GM19023 (cell line): ENCODE measurements at regions not wholly inside any gene's neighbourhood (a gene's known extent, or its start where the extent isn't known, plus 50 kb on each side); places are given as distances from the start of the nearest gene placed in this dataset.

Source experiments
- ATAC-seq: cut with Tn5 transposase; IDR thresholded peaks from one replicate; pipeline ENCODE4 v1.9.1; 2021; ENCODE audit warnings: mild to moderate bottlenecking, moderate library complexity; ENCODE audit not compliant: unreplicated experiment

DNA sequence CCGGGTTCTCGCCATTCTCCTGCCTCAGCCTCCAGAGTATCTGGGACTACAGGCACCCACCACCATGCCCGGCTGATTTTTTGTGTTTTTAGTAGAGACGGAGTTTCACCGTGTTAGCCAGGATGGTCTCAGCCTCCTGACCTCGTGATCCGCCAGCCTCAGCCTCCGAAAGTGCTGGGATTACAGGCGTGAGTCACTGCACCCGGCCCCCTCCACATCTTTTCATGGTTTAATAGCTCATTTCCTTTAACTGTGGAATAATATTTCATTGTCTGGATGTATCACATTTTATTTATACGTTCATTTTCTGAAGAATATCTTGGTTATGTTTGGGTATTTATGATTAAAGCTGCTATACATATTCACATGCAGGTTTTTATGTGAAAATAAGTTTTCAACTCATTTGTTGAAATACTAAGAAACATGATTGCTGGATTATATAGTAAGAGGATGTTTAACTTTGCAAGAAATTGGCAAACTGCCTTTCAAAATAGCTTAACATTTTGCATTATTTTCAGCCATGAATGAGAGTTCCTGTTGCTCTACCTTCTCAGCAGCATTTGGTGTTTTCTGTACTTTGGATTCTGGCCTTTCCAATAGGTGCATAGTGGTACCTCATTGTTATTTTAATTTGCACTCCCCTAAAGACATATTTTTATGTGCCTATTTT lies 591.9 kb downstream of the TECRL start:
- no peak for ATAC-seq

- ATAC-seq: no peak
Measured at GRCh38 chr4:63814171-63814964, 594.9 kb downstream of the TECRL start.

DNA sequence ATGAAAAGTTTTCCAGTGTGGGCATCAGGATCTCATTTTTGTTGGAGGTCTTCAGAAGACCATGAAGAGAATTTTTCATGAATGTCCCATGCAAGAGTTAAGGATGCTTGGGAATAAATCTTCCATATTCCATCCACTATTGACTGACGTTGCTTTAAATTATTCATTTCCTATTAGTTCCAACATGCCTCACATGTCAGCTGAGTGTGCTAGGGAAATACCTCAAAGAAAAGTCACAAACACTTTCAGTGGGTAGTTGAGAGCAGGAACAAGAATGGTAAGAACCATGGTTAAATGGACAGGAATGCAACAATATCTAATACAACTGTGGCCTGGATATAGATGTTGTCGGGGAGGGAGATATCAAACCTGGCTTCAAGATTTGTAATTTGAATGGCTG lies 610.1 kb downstream of the TECRL start:
- ATAC-seq: no peak

DNA sequence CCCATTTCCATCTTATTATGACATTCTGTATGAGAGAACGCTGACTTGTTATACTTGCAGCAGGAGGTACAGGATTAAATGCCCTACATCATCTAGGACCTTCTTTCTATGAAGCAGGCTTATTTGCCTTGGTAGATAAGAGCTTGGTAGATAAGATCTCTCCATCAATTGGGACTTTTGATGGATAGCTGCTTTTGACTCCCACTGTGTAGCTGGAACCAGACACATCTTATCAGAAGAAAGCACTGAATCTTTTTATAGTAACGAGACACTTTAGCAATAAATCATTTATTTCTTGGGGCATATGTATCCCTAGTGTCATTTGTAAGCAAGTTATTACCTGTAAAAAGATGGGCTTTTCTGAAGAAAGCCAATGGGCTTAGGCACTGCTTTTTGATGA lies 613.9 kb downstream of the TECRL start:
- no peak for ATAC-seq

GRCh38 chr4:63790377-63790776 lies 618.9 kb downstream of the TECRL start:
- no peak for ATAC-seq

- no peak for ATAC-seq
Measured at GRCh38 chr4:63788271-63788670, 621.0 kb downstream of the TECRL start.

- ATAC-seq: no peak
Measured at GRCh38 chr4:63787326-63787725, 621.9 kb downstream of the TECRL start.

GRCh38 chr4:63786171-63786570 lies 623.1 kb downstream of the TECRL start:
- no peak for ATAC-seq

GRCh38 chr4:63784822-63785221 lies 624.4 kb downstream of the TECRL start:
- no peak for ATAC-seq

DNA sequence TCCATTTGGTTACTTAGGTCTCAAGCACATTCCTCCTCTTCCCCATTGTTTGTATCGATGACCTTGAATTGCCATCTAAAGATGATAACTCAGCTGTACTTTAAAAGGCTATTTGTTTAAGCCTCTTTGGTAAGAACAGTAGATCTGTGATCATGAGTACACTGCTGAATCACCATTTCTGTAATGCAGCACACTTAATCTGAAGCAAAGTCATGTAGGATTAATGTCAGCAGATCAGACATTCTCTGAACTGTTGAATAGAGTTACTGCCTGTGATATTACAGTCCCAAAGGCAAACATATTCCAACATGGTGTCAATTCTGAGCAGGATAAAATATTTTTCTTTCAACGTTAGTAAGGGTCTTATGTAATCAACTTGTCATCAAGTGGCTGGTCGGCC lies 631.6 kb downstream of the TECRL start:
- no peak for ATAC-seq

- ATAC-seq: no peak
Measured at GRCh38 chr4:63764400-63764799, 644.9 kb downstream of the TECRL start.

DNA sequence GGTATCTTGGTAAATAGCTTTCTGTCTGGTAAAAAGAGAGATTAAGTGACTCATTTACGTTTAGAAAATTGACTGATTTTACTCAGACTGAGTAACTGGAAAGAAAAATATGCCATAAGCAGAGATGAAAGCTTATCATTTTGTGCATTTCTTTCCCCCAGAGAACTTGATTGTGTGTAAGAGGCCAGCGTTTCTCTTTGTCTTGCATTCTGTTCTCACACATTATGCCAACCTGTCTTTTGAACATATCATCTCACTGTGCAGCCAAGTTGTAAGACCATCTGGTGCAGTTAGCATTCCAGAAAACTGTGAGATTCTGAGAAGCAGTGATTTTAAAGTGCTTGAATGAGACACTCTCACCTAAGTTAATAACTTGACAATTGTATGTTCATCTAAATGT lies 651.3 kb downstream of the TECRL start:
- no peak for ATAC-seq

DNA sequence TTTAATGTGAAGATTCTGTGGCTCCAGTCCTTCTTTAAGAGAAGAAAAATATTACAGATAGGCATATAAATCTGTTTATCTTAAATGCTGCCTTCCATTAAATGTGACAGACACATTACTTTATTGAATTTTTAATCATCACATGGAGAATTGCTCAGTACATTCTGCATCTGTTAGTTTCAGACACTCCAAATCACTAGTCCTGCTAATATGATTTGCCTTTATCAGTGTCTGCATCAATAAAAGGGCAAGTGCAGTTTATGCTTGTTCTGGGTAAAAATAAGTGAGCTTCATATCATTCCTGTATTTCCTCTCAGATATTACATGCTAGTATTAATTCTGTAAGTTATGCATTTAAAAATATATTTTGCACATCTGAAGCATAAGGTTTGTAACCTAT lies 666.4 kb downstream of the TECRL start:
- ATAC-seq: no peak

DNA sequence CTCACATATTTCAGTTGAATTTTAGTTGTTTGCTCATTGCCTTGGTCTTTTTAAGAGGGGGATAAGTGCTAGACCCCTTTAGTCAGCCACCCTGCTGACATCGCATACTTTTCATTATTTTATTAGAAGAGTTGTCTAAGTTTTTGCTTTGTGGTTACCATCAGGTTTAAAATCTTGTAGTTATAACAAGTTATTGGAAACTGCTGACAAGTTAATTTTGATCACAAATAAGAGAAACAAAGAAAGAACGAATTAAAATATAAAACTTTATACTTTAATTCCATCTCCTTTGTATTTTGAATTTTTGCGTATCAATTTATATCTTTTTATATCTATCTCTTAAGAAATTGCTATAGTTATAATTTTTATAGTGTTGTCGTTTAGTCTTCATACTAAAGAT lies 679.7 kb downstream of the TECRL start:
- no peak for ATAC-seq

GRCh38 chr4:63728480-63729177 lies 680.6 kb downstream of the TECRL start:
- no peak for ATAC-seq

DNA sequence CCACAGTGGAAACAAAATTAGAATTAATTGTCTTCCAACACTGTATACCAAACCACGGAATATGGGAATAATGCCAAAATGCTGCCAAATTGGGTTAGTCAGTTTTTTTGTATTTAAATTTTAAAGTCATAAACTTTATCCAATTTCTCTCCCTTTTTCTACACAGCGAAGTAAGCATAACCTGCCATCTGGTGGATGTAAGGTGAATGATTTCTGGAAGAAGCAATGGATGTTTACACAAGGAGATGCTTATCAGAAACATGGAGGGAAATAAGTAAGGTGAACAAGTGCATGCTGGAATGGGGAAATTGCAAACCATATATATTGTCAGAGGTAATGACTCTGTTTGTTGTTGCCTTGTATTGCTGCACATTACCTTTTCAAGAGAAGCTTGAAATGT lies 691.9 kb downstream of the TECRL start:
- no peak for ATAC-seq

GRCh38 chr4:63708661-63709060 lies 700.6 kb downstream of the TECRL start:
- no peak for ATAC-seq

- ATAC-seq: no peak
Measured at GRCh38 chr4:63700569-63700968, 708.7 kb downstream of the TECRL start.

DNA sequence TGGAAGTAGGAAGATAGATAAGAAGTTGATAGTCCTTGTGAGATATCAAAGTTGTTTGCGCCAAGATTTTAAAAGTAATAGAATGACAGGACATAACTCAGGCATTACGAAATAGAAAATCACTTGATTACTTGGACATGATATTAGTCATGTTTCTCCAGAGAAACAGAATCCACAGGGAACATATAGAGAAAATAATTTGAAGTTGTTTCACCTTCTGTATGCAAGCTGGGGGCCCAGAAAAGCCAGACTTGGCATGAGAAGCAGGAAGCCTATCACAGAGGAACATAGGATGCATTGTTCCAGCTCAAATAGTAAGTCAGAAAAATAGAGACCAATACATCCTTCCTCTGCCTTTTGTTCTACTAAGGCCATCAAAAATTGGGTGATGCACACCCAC lies 715.9 kb downstream of the TECRL start:
- no peak for ATAC-seq

DNA sequence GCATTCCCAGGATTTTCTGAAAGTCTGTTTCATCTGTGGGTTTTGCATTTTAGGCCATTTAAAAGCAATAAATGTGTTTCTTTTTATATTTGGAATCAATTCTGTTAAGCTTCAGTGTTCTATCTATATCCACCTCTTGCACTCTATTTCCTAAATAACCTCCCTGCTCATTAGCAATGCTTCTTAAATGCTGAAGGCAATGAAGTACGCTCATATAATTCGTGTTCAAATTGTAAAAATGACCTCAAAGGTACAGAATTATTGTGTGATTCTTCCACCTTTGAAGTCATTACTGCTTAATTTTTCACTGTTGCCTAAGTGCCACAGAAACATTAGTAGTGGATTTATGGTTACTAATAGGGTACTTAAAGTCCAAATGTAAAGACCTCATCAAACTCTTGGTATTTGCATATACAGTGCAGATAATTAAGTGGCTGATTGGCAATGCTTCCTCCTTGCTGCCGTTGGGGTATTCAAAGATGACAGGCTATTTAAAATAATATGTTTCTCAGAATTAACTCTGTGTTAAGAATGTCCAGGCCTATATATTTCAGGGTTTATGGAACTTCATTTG lies 730.8 kb downstream of the TECRL start:
- no peak for ATAC-seq

GRCh38 chr4:63670735-63671134 lies 738.5 kb downstream of the TECRL start:
- ATAC-seq: no peak

DNA sequence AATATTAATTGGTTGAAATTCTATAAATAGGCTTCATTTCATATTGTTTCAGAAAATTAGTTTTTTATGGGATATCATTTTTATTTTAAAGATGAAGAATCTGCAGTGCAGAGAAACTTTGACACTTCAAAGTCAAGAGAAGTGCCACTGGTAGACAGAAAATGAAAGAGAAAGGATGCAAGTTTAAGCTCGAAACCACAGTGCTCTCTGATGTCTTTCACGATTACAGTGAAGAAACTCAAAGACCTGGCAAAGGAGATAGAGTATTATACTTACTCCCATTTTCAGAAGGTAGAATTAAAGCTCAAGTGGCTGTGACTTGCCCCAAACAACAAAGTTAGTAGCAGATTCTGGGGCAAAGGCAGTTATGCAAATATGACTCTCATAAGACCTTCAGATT lies 745.4 kb downstream of the TECRL start:
- ATAC-seq: no peak
